WTC11 (cell line): ENCODE measurements at regions not wholly inside any gene's neighbourhood (a gene's known extent, or its start where the extent isn't known, plus 50 kb on each side); places are given as distances from the start of the nearest gene placed in this dataset.

ENCODE experiments used
- ATAC-seq: fragments of 200-7000 bp; cut with Tn5 transposase; 2 replicates; pipeline ENCODE4 v1.10.0; 2021; ENCODE audit warnings: mild to moderate bottlenecking, moderate library complexity
- CTCF ChIA-PET: fragments of 300-600 bp; sonication (Branson Sonifier 250); formaldehyde crosslinking; loops from one replicate; lab custom pipeline; 2021; ENCODE audit warnings: antibody characterized with exemption; lab: Charles Lee
- POLR2A ChIA-PET: fragments of 350-600 bp; sonication (Branson Sonifier 250); formaldehyde crosslinking; loops from one replicate; lab custom pipeline; 2021; ENCODE audit warnings: antibody characterized with exemption; lab: Charles Lee
- DNase-seq: peaks from one replicate; pipeline ENCODE4 v3.0.0; 2021; ENCODE audit warnings: low spot score
- H3K27ac Mint-ChIP-seq: 2 replicates; pipeline ENCODE4 v1.8.0; 2021; ENCODE audit warnings: mixed read lengths
- H3K27me3 Mint-ChIP-seq: 2 replicates; pipeline ENCODE4 v1.8.0; 2021; ENCODE audit warnings: low read depth, mild to moderate bottlenecking, moderate library complexity, mixed read lengths
- H3K36me3 Mint-ChIP-seq: 2 replicates; pipeline ENCODE4 v1.8.0; 2021; ENCODE audit warnings: mixed read lengths
- H3K4me1 Mint-ChIP-seq: 2 replicates; pipeline ENCODE4 v1.8.0; 2022; ENCODE audit warnings: mixed read lengths
- H3K4me3 Mint-ChIP-seq: 2 replicates; pipeline ENCODE4 v1.8.0; 2021; ENCODE audit warnings: mild to moderate bottlenecking, moderate library complexity, mixed read lengths
- H3K9me3 Mint-ChIP-seq: 2 replicates; pipeline ENCODE4 v1.8.0; 2021; ENCODE audit warnings: mixed read lengths
- AFF4 ChIP-seq: sonication (generic); formaldehyde crosslinking; IDR thresholded peaks from 2 replicates; pipeline ENCODE4 v1.8.1; 2023; ENCODE audit warnings: mild to moderate bottlenecking, missing genetic modification reagents, borderline replicate concordance
- ATF1 ChIP-seq: sonication (generic); formaldehyde crosslinking; IDR thresholded peaks from 2 replicates; pipeline ENCODE4 v1.8.1; 2023; ENCODE audit warnings: mild to moderate bottlenecking, moderate library complexity, missing genetic modification reagents
- ERG ChIP-seq: fragments of 250-450 bp; sonication (Bioruptor Pico); IDR thresholded peaks from 2 replicates; pipeline ENCODE4 v1.8.0; 2021; ENCODE audit warnings: mild to moderate bottlenecking
- ESRRA ChIP-seq: sonication (generic); formaldehyde crosslinking; IDR thresholded peaks from 2 replicates; pipeline ENCODE4 v1.8.1; 2022; ENCODE audit warnings: mild to moderate bottlenecking, missing genetic modification reagents, borderline replicate concordance
- FOXK1 ChIP-seq: sonication (generic); formaldehyde crosslinking; IDR thresholded peaks from 2 replicates; pipeline ENCODE4 v1.8.0; 2022; ENCODE audit warnings: mild to moderate bottlenecking, moderate library complexity, missing genetic modification reagents
- FOXP1 ChIP-seq: sonication (generic); formaldehyde crosslinking; IDR thresholded peaks from 2 replicates; pipeline ENCODE4 v1.8.0; 2022; ENCODE audit warnings: missing genetic modification reagents, mild to moderate bottlenecking, moderate library complexity, borderline replicate concordance
- GTF2I ChIP-seq: fragments of 250-450 bp; sonication (Bioruptor Pico); conservative IDR thresholded peaks from 2 replicates; pipeline ENCODE4 v1.4.0; 2021; ENCODE audit warnings: mild to moderate bottlenecking
- JAZF1 ChIP-seq: fragments of 250-450 bp; sonication (Bioruptor Pico); IDR thresholded peaks from 2 replicates; pipeline ENCODE4 v1.9.0; 2021; ENCODE audit warnings: moderate library complexity, mild to moderate bottlenecking, inconsistent platforms
- MXD4 ChIP-seq: fragments of 250-450 bp; sonication (Bioruptor Pico); IDR thresholded peaks from 2 replicates; pipeline ENCODE4 v1.8.0; 2021; ENCODE audit warnings: mild to moderate bottlenecking, moderate library complexity, borderline replicate concordance
- NFATC4 ChIP-seq: fragments of 250-450 bp; sonication (Bioruptor Pico); IDR thresholded peaks from 2 replicates; pipeline ENCODE4 v1.9.0; 2021; ENCODE audit warnings: mild to moderate bottlenecking
- NFE2L1 ChIP-seq: sonication (generic); formaldehyde crosslinking; IDR thresholded peaks from 2 replicates; pipeline ENCODE4 v1.8.1; 2023; ENCODE audit warnings: missing genetic modification reagents
- NR1H2 ChIP-seq: sonication (generic); formaldehyde crosslinking; IDR thresholded peaks from 2 replicates; pipeline ENCODE4 v1.9.0; 2021; ENCODE audit warnings: mild to moderate bottlenecking, moderate library complexity, missing genetic modification reagents
- NR3C1 ChIP-seq: sonication (generic); formaldehyde crosslinking; conservative IDR thresholded peaks from 2 replicates; pipeline ENCODE4 v1.8.1; 2023; ENCODE audit warnings: low read depth, mild to moderate bottlenecking, missing genetic modification reagents
- OVOL2 ChIP-seq: fragments of 250-450 bp; sonication (Bioruptor Pico); IDR thresholded peaks from 2 replicates; pipeline ENCODE4 v1.9.0; 2021; ENCODE audit warnings: mild to moderate bottlenecking, borderline replicate concordance
- SMAD4 ChIP-seq: sonication (generic); formaldehyde crosslinking; IDR thresholded peaks from 2 replicates; pipeline ENCODE4 v1.8.0; 2022; ENCODE audit warnings: mild to moderate bottlenecking, missing genetic modification reagents
- TCF7 ChIP-seq: sonication (generic); formaldehyde crosslinking; IDR thresholded peaks from 2 replicates; pipeline ENCODE4 v1.8.0; 2022; ENCODE audit warnings: mild to moderate bottlenecking, low read depth, missing genetic modification reagents, moderate library complexity
- TEAD1 ChIP-seq: sonication (generic); formaldehyde crosslinking; IDR thresholded peaks from 2 replicates; pipeline ENCODE4 v1.8.0; 2022; ENCODE audit warnings: mild to moderate bottlenecking, missing genetic modification reagents
- ZNF121 ChIP-seq: sonication (generic); formaldehyde crosslinking; IDR thresholded peaks from 2 replicates; pipeline ENCODE4 v1.8.0; 2023; ENCODE audit warnings: missing genetic modification reagents
- ZNF138 ChIP-seq: sonication (generic); formaldehyde crosslinking; conservative IDR thresholded peaks from 2 replicates; pipeline ENCODE4 v1.8.1; 2022; ENCODE audit warnings: mild to moderate bottlenecking, moderate library complexity, missing genetic modification reagents
- ZNF263 ChIP-seq: sonication (generic); formaldehyde crosslinking; IDR thresholded peaks from 2 replicates; pipeline ENCODE4 v1.8.1; 2022; ENCODE audit warnings: low read depth, mild to moderate bottlenecking, moderate library complexity, missing genetic modification reagents
- ZNF317 ChIP-seq: sonication (generic); formaldehyde crosslinking; IDR thresholded peaks from 2 replicates; pipeline ENCODE4 v1.8.1; 2023; ENCODE audit warnings: low read depth, mild to moderate bottlenecking, moderate library complexity, missing genetic modification reagents, borderline replicate concordance
- ZNF423 ChIP-seq: fragments of 250-450 bp; sonication (Bioruptor Pico); IDR thresholded peaks from 2 replicates; pipeline ENCODE4 v2.1.2; 2022; ENCODE audit warnings: mild to moderate bottlenecking, moderate library complexity
- TF ChIP-seq, protein P1 (sequence below): fragments of 250-450 bp; sonication (Bioruptor Pico); IDR thresholded peaks from 2 replicates; pipeline ENCODE4 v2.1.2; 2022; ENCODE audit warnings: mild to moderate bottlenecking, moderate library complexity
- TF ChIP-seq, protein P2 (sequence below): sonication (generic); formaldehyde crosslinking; IDR thresholded peaks from 2 replicates; pipeline ENCODE4 v1.8.0; 2023; ENCODE audit warnings: missing genetic modification reagents, mild to moderate bottlenecking, borderline replicate concordance
- TF ChIP-seq, protein P3 (sequence below): sonication (generic); formaldehyde crosslinking; IDR thresholded peaks from 2 replicates; pipeline ENCODE4 v1.8.1; 2022; ENCODE audit warnings: low read depth, missing genetic modification reagents, borderline replicate concordance

GRCh38 chr9:79977074-79977435, 405.3 kb downstream of the TLE4 start:
- Mint-ChIP-seq H3K4me3 (no peak overlapping the region), H3K36me3 (no peaks in the 10 kb centered on the region), H3K4me1 (peaks cover 18% of the 10 kb centered on the region), H3K9me3 (peaks cover 3% of the 10 kb centered on the region), H3K27ac (no peak overlapping the region), H3K27me3 (no peaks in the 10 kb centered on the region)
- ATAC-seq (no peak), DNase-seq (no peak)
- no peak for TF ChIP-seq ZNF138
- TF ChIP-seq GTF2I, result no peak
- TF ChIP-seq NFATC4, result no peak
- no peak for TF ChIP-seq ERG (CRISPR knock-in tag)
- TF ChIP-seq NR1H2, result no peak
- no peak for TF ChIP-seq AFF4 (CRISPR knock-in tag)
- no peak for TF ChIP-seq NR3C1 (CRISPR knock-in tag)
- no peak for TF ChIP-seq TCF7 (CRISPR knock-in tag)
- TF ChIP-seq ZNF121 (CRISPR knock-in tag), result no peak
- TF ChIP-seq TEAD1 (CRISPR knock-in tag), result no peak
- no peak for TF ChIP-seq ZNF423 (CRISPR knock-in tag)
- no peak for TF ChIP-seq JAZF1
- POLR2A ChIA-PET, result no interaction called here
- CTCF ChIA-PET, result no interaction called here

DNA sequence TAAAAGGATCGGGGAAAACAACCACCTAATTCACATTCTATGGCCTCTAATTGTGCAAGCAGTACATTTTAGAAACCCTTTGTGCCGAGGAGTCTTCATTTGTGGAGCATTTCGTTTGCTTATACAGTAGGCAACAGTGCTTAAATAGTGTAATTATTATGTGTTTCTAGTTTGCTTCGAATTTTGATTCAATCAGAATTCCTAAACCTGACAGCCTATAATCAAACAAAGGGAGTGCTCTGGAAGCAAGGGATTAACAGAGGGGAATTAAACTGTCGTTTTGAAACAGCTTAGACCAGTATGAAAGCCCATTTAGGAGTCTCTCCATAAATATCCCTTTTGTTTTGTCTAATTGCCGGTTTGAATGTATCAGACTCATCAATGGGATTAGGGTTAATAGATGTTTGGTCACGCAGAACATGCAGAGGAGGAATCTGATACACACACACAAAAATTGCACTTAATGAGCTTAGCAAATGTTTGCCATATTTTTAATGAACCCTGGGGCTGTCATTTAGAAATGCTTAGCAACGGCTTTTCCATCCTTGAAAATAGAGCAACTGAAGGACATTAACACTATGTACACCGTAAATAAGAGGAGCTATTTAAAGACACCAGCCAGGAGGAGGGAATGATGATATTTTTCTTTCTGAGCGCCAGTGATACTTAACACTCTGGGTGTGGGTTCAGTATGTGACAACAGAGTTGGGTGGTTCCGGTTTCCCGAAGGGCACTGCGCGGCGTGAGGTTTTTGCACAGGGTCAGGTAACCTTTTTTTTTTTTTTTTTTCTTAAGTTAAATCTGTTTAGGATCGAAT, 404.7 kb downstream of the TLE4 start:
- no peaks in the 10 kb centered on the region for H3K36me3 Mint-ChIP-seq
- no peak for ATAC-seq
- TF ChIP-seq NFE2L1 (CRISPR knock-in tag) (no peak), ZNF317 (CRISPR knock-in tag) (no peak), OVOL2 (no peak), FOXP1 (CRISPR knock-in tag) (no peak), ATF1 (CRISPR knock-in tag) (no peak), MXD4 (no peak), SMAD4 (CRISPR knock-in tag) (no peak), FOXK1 (no peak), ESRRA (CRISPR knock-in tag) (no peak), ZNF263 (CRISPR knock-in tag) (no peak)
- TF ChIP-seq, protein P1, sequence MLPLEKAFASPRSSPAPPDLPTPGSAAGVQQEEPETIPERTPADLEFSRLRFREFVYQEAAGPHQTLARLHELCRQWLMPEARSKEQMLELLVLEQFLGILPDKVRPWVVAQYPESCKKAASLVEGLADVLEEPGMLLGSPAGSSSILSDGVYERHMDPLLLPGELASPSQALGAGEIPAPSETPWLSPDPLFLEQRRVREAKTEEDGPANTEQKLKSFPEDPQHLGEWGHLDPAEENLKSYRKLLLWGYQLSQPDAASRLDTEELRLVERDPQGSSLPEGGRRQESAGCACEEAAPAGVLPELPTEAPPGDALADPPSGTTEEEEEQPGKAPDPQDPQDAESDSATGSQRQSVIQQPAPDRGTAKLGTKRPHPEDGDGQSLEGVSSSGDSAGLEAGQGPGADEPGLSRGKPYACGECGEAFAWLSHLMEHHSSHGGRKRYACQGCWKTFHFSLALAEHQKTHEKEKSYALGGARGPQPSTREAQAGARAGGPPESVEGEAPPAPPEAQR (CRISPR knock-in tag), result no peak
- TF ChIP-seq, protein P2, sequence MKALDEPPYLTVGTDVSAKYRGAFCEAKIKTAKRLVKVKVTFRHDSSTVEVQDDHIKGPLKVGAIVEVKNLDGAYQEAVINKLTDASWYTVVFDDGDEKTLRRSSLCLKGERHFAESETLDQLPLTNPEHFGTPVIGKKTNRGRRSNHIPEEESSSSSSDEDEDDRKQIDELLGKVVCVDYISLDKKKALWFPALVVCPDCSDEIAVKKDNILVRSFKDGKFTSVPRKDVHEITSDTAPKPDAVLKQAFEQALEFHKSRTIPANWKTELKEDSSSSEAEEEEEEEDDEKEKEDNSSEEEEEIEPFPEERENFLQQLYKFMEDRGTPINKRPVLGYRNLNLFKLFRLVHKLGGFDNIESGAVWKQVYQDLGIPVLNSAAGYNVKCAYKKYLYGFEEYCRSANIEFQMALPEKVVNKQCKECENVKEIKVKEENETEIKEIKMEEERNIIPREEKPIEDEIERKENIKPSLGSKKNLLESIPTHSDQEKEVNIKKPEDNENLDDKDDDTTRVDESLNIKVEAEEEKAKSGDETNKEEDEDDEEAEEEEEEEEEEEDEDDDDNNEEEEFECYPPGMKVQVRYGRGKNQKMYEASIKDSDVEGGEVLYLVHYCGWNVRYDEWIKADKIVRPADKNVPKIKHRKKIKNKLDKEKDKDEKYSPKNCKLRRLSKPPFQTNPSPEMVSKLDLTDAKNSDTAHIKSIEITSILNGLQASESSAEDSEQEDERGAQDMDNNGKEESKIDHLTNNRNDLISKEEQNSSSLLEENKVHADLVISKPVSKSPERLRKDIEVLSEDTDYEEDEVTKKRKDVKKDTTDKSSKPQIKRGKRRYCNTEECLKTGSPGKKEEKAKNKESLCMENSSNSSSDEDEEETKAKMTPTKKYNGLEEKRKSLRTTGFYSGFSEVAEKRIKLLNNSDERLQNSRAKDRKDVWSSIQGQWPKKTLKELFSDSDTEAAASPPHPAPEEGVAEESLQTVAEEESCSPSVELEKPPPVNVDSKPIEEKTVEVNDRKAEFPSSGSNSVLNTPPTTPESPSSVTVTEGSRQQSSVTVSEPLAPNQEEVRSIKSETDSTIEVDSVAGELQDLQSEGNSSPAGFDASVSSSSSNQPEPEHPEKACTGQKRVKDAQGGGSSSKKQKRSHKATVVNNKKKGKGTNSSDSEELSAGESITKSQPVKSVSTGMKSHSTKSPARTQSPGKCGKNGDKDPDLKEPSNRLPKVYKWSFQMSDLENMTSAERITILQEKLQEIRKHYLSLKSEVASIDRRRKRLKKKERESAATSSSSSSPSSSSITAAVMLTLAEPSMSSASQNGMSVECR (CRISPR knock-in tag), result no peak
- TF ChIP-seq, protein P3, sequence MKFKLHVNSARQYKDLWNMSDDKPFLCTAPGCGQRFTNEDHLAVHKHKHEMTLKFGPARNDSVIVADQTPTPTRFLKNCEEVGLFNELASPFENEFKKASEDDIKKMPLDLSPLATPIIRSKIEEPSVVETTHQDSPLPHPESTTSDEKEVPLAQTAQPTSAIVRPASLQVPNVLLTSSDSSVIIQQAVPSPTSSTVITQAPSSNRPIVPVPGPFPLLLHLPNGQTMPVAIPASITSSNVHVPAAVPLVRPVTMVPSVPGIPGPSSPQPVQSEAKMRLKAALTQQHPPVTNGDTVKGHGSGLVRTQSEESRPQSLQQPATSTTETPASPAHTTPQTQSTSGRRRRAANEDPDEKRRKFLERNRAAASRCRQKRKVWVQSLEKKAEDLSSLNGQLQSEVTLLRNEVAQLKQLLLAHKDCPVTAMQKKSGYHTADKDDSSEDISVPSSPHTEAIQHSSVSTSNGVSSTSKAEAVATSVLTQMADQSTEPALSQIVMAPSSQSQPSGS (CRISPR knock-in tag), result no peak
- no peak overlapping the region for H3K4me3 Mint-ChIP-seq
- H3K27me3 Mint-ChIP-seq, result no peaks in the 10 kb centered on the region
- POLR2A ChIA-PET, result no interaction called here
- CTCF ChIA-PET, result no interaction called here
- H3K27ac Mint-ChIP-seq, result no peak overlapping the region
- DNase-seq, result no peak
- no peaks in the 10 kb centered on the region for H3K9me3 Mint-ChIP-seq
- H3K4me1 Mint-ChIP-seq, result peaks cover 18% of the 10 kb centered on the region
